Ectodermal cell (in vitro differentiated cells): ENCODE measurements at regions not wholly inside any gene's neighbourhood (a gene's known extent, or its start where the extent isn't known, plus 50 kb on each side); places are given as distances from the start of the nearest gene placed in this dataset.

Experiments
- H3K27ac ChIP-seq: 2 replicates; pipeline ENCODE4 v1.7.0; 2013; ENCODE audit warnings: mild to moderate bottlenecking, low read depth, low read length; ENCODE audit not compliant: insufficient read depth, poor library complexity, severe bottlenecking
- H3K27me3 ChIP-seq: 2 replicates; pipeline ENCODE4 v1.7.0; 2013; ENCODE audit warnings: mild to moderate bottlenecking, low read length; ENCODE audit not compliant: insufficient read depth, control insufficient read depth, poor library complexity, severe bottlenecking
- H3K36me3 ChIP-seq: one replicate; pipeline ENCODE4 v1.7.0; 2013; ENCODE audit warnings: low read length; ENCODE audit not compliant: control insufficient read depth, insufficient read depth
- H3K4me1 ChIP-seq: one replicate; pipeline ENCODE4 v1.7.0; 2013; ENCODE audit warnings: low read length; ENCODE audit not compliant: control insufficient read depth, insufficient read depth
- H3K4me3 ChIP-seq: 2 replicates; pipeline ENCODE4 v1.7.0; 2013; ENCODE audit warnings: low read depth, low read length, control low read depth; ENCODE audit not compliant: insufficient read depth
- H3K9me3 ChIP-seq: 2 replicates; pipeline ENCODE4 v1.7.0; 2013; ENCODE audit warnings: mild to moderate bottlenecking, low read length, moderate library complexity; ENCODE audit not compliant: control insufficient read depth
- WGBS, 2 experiments: methylation state at CpG; one replicate each; pipeline ENCODE4 v1.1.7; 2013; ENCODE audit warnings: missing lambda C conversion rate in 2 of 2; 5-methylcytosine and 5-hydroxymethylcytosine counted together

GRCh38 chr9:26437056-26437711 lies 455.4 kb downstream of the CAAP1 start:
- Histone ChIP-seq H3K4me3 (no peak overlapping the region), H3K27me3 (no peaks in the 10 kb centered on the region), H3K4me1 (no peaks in the 10 kb centered on the region), H3K27ac (no peak overlapping the region), H3K36me3 (no peaks in the 10 kb centered on the region), H3K9me3 (no peaks in the 10 kb centered on the region)
- 80 to 89% methylated on average over 1 of the region's 1 CpG for WGBS, 2 experiments

GRCh38 chr9:26426551-26427131 lies 466.0 kb downstream of the CAAP1 start:
- Histone ChIP-seq H3K27ac (no peak overlapping the region), H3K36me3 (no peaks in the 10 kb centered on the region), H3K9me3 (no peaks in the 10 kb centered on the region), H3K4me1 (no peaks in the 10 kb centered on the region), H3K4me3 (no peak overlapping the region), H3K27me3 (no peaks in the 10 kb centered on the region)
- 89 to 94% methylated on average over 16 of the region's 16 CpGs for WGBS, 2 experiments

- H3K4me3 ChIP-seq = no peak overlapping the region
- no peaks in the 10 kb centered on the region for H3K9me3 ChIP-seq
- H3K27ac ChIP-seq = no peak overlapping the region
- H3K27me3 ChIP-seq = no peaks in the 10 kb centered on the region
- H3K4me1 ChIP-seq = no peaks in the 10 kb centered on the region
- no peaks in the 10 kb centered on the region for H3K36me3 ChIP-seq
- WGBS, 2 experiments = 91 to 92% methylated on average over 3 of the region's 3 CpGs
Measured at GRCh38 chr9:26418480-26418879, 474.1 kb downstream of the CAAP1 start.

- H3K27me3 ChIP-seq = no peaks in the 10 kb centered on the region
- no peaks in the 10 kb centered on the region for H3K4me1 ChIP-seq
- no peaks in the 10 kb centered on the region for H3K9me3 ChIP-seq
- no peak overlapping the region for H3K27ac ChIP-seq
- H3K4me3 ChIP-seq = no peak overlapping the region
- H3K36me3 ChIP-seq = no peaks in the 10 kb centered on the region
- WGBS, 2 experiments = 80 to 91% methylated on average over 1 to 3 of the region's 3 CpGs
Measured at GRCh38 chr9:26415528-26415927, 477.1 kb downstream of the CAAP1 start.

- no peak overlapping the region for H3K27ac ChIP-seq
- no peaks in the 10 kb centered on the region for H3K9me3 ChIP-seq
- no peak overlapping the region for H3K4me3 ChIP-seq
- 89 to 93% methylated on average over 4 of the region's 4 CpGs for WGBS, 2 experiments
- no peaks in the 10 kb centered on the region for H3K27me3 ChIP-seq
- no peaks in the 10 kb centered on the region for H3K4me1 ChIP-seq
- no peaks in the 10 kb centered on the region for H3K36me3 ChIP-seq
Measured at GRCh38 chr9:26413611-26414010, 479.0 kb downstream of the CAAP1 start.

- Histone ChIP-seq H3K27me3 (no peaks in the 10 kb centered on the region), H3K27ac (no peak overlapping the region), H3K4me1 (no peaks in the 10 kb centered on the region), H3K9me3 (no peaks in the 10 kb centered on the region), H3K36me3 (no peaks in the 10 kb centered on the region), H3K4me3 (no peak overlapping the region)
- 96% methylated on average over 1 of the region's 1 CpG for WGBS, 2 experiments
Measured at GRCh38 chr9:26412446-26412845, 480.2 kb downstream of the CAAP1 start.

GRCh38 chr9:26406676-26407075 lies 485.9 kb downstream of the CAAP1 start:
- no peaks in the 10 kb centered on the region for H3K36me3 ChIP-seq
- H3K4me1 ChIP-seq = no peaks in the 10 kb centered on the region
- no peak overlapping the region for H3K4me3 ChIP-seq
- no peaks in the 10 kb centered on the region for H3K9me3 ChIP-seq
- H3K27ac ChIP-seq = no peak overlapping the region
- no peaks in the 10 kb centered on the region for H3K27me3 ChIP-seq
- WGBS, 2 experiments = 89 to 91% methylated on average over 2 of the region's 2 CpGs

GRCh38 chr9:26399556-26399955 lies 493.0 kb downstream of the CAAP1 start:
- Histone ChIP-seq H3K27ac (no peak overlapping the region), H3K4me1 (no peaks in the 10 kb centered on the region), H3K27me3 (no peaks in the 10 kb centered on the region), H3K4me3 (no peak overlapping the region), H3K36me3 (no peaks in the 10 kb centered on the region), H3K9me3 (no peaks in the 10 kb centered on the region)
- WGBS, 2 experiments = 96 to 98% methylated on average over 4 of the region's 4 CpGs

GRCh38 chr9:26394025-26394424 lies 498.6 kb downstream of the CAAP1 start:
- H3K4me3 ChIP-seq = no peak overlapping the region
- no peaks in the 10 kb centered on the region for H3K4me1 ChIP-seq
- H3K27me3 ChIP-seq = no peaks in the 10 kb centered on the region
- no peaks in the 10 kb centered on the region for H3K9me3 ChIP-seq
- H3K27ac ChIP-seq = no peak overlapping the region
- H3K36me3 ChIP-seq = no peaks in the 10 kb centered on the region
- 93 to 96% methylated on average over 1 of the region's 1 CpG for WGBS, 2 experiments

GRCh38 chr9:26392639-26393038 lies 500.0 kb downstream of the CAAP1 start:
- no peaks in the 10 kb centered on the region for H3K4me1 ChIP-seq
- no peaks in the 10 kb centered on the region for H3K9me3 ChIP-seq
- H3K27ac ChIP-seq = no peak overlapping the region
- no peak overlapping the region for H3K4me3 ChIP-seq
- H3K27me3 ChIP-seq = no peaks in the 10 kb centered on the region
- H3K36me3 ChIP-seq = no peaks in the 10 kb centered on the region
